Ishikawa (cell line): ENCODE measurements at regions not wholly inside any gene's neighbourhood (a gene's known extent, or its start where the extent isn't known, plus 50 kb on each side); places are given as distances from the start of the nearest gene placed in this dataset.

Source experiments
- CEBPB ChIP-seq: IDR thresholded peaks from 2 replicates; pipeline ENCODE4 v1.6.1; 2012
- CREB1 ChIP-seq: IDR thresholded peaks from 2 replicates; pipeline ENCODE4 v1.6.1; 2012; ENCODE audit warnings: low read depth
- EGR1 ChIP-seq: IDR thresholded peaks from 2 replicates; pipeline ENCODE4 v1.6.1; 2012
- EP300 ChIP-seq: IDR thresholded peaks from 2 replicates; pipeline ENCODE4 v1.6.1; 2012; ENCODE audit warnings: borderline replicate concordance
- FOXM1 ChIP-seq: IDR thresholded peaks from 2 replicates; pipeline ENCODE4 v1.6.1; 2012; ENCODE audit warnings: low read depth, borderline replicate concordance
- MAX ChIP-seq: IDR thresholded peaks from 2 replicates; pipeline ENCODE4 v1.6.1; 2012
- NFIC ChIP-seq: IDR thresholded peaks from 2 replicates; pipeline ENCODE4 v1.6.1; 2012
- RAD21 ChIP-seq: IDR thresholded peaks from 2 replicates; pipeline ENCODE4 v1.6.1; 2012; ENCODE audit warnings: low read depth
- TAF1 ChIP-seq: IDR thresholded peaks from 2 replicates; pipeline ENCODE4 v1.6.1; 2012; ENCODE audit warnings: low read depth, mild to moderate bottlenecking
- TCF12 ChIP-seq: IDR thresholded peaks from 2 replicates; pipeline ENCODE4 v1.6.1; 2012; ENCODE audit warnings: low read depth
- TEAD4 ChIP-seq: IDR thresholded peaks from 2 replicates; pipeline ENCODE4 v1.6.1; 2012
- YY1 ChIP-seq: IDR thresholded peaks from 2 replicates; pipeline ENCODE4 v1.6.1; 2012; ENCODE audit warnings: low read depth
- ZBTB7A ChIP-seq: IDR thresholded peaks from 2 replicates; pipeline ENCODE4 v1.6.1; 2012; ENCODE audit warnings: low read depth
- TF ChIP-seq, protein P1 (sequence below): IDR thresholded peaks from 2 replicates; pipeline ENCODE4 v1.6.1; 2012
- TF ChIP-seq, protein P2 (sequence below): IDR thresholded peaks from 2 replicates; pipeline ENCODE4 v1.6.1; 2012; ENCODE audit warnings: low read depth, mild to moderate bottlenecking

DNA sequence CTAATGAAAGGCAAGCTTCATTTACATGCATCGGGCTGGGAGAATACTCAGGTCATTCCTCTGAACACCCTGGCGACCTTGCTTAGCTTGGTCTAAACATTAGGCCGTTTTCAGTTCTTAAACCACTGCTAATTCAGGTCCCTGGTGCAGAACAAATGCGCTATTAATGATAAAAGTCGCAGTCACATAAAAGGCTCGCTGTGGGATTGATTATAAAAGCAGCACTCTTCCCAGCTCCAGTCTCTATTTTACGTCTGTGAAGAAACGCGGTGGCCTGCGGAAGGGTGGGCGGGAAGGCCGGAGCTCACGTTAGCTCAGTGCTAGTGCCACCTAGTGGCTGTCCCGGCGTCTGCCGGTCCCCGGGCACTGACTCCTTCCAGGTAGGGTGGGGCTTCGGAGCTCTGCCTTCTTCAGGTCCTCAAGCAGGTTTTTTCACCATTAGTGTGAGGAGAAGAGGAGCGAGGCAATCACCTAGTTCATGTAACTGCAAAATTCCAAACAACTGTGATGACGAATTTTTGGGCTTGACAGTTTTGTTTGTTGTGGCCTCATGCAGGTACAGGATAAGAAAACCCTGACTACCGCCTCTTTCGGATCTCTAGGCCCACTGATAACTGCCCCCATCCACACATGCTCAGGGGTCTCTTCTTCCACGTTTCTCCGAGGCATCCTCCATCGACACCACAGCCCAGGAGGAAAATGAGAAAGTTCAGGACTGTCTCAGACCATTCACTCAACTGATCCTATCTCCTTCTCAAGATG, 66.5 kb upstream of the CLMP start:
- TF ChIP-seq ZBTB7A (no peak), RAD21 (peak; percentile 62), TEAD4 (no peak), YY1 (no peak), NFIC (no peak)

DNA sequence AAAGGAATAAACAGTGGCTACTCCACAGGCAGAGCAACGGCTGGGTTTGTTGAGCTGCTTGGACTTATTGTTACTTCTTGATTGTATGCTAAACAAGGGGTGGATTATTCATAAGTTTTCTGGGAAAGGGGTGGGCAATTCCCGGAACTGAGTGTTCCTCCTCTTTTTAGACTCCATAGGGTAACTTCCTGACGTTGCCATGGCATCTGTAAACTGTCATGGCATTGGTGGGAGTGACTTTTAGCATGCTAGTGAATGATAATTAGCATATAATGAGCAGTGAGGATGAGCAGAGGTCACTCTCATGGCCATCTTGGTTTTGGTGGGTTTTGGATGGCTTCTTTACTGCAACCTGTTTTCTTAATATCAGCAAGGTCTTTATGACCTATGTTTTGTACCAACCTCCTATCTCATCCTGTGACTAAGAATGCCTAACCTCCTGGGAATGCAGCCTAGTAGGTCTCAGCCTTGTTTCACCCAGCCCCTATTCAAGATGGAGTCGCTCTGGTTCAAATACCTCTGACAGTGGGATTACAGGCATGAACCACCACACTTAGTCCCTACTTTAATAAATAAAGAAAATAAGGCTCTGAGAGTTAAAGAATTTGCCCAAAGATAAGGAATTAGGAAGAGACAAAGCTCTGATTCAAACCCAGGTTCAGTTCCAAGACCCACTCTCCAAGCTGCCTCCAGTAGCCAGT, 65.6 kb upstream of the CLMP start:
- TF ChIP-seq NFIC, result no peak
- no peak for TF ChIP-seq EGR1
- TF ChIP-seq, protein P1, sequence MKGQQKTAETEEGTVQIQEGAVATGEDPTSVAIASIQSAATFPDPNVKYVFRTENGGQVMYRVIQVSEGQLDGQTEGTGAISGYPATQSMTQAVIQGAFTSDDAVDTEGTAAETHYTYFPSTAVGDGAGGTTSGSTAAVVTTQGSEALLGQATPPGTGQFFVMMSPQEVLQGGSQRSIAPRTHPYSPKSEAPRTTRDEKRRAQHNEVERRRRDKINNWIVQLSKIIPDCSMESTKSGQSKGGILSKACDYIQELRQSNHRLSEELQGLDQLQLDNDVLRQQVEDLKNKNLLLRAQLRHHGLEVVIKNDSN, result no peak
- TF ChIP-seq CEBPB, result no peak
- no peak for TF ChIP-seq TEAD4
- TF ChIP-seq, protein P2, sequence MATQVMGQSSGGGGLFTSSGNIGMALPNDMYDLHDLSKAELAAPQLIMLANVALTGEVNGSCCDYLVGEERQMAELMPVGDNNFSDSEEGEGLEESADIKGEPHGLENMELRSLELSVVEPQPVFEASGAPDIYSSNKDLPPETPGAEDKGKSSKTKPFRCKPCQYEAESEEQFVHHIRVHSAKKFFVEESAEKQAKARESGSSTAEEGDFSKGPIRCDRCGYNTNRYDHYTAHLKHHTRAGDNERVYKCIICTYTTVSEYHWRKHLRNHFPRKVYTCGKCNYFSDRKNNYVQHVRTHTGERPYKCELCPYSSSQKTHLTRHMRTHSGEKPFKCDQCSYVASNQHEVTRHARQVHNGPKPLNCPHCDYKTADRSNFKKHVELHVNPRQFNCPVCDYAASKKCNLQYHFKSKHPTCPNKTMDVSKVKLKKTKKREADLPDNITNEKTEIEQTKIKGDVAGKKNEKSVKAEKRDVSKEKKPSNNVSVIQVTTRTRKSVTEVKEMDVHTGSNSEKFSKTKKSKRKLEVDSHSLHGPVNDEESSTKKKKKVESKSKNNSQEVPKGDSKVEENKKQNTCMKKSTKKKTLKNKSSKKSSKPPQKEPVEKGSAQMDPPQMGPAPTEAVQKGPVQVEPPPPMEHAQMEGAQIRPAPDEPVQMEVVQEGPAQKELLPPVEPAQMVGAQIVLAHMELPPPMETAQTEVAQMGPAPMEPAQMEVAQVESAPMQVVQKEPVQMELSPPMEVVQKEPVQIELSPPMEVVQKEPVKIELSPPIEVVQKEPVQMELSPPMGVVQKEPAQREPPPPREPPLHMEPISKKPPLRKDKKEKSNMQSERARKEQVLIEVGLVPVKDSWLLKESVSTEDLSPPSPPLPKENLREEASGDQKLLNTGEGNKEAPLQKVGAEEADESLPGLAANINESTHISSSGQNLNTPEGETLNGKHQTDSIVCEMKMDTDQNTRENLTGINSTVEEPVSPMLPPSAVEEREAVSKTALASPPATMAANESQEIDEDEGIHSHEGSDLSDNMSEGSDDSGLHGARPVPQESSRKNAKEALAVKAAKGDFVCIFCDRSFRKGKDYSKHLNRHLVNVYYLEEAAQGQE, result no peak
- TF ChIP-seq CREB1, result no peak
- TF ChIP-seq YY1, result no peak
- no peak for TF ChIP-seq TCF12

- TF ChIP-seq NFIC (no peak), MAX (no peak), RAD21 (no peak), EGR1 (no peak), CEBPB (no peak), ZBTB7A (no peak), CREB1 (no peak), TCF12 (no peak), TAF1 (no peak), FOXM1 (no peak), EP300 (no peak), YY1 (no peak), TEAD4 (no peak)
- TF ChIP-seq, protein P2, result no peak
- TF ChIP-seq, protein P1, result no peak
Observed at GRCh38 chr11:123258877-123259276, 63.8 kb upstream of the CLMP start.

GRCh38 chr11:123257370-123257769, 62.3 kb upstream of the CLMP start:
- TF ChIP-seq TEAD4 (no peak), CREB1 (no peak), RAD21 (no peak), YY1 (no peak), TAF1 (no peak), EP300 (no peak), FOXM1 (no peak)
- TF ChIP-seq, protein P2, result no peak
- TF ChIP-seq, protein P1, result no peak
